CD8-positive, alpha-beta memory T cell (primary cell): ENCODE measurements at regions not wholly inside any gene's neighbourhood (a gene's known extent, or its start where the extent isn't known, plus 50 kb on each side); places are given as distances from the start of the nearest gene placed in this dataset.

ENCODE experiments used
- CTCF ChIA-PET: fragments of 350-600 bp; sonication (Branson Sonifier 250); formaldehyde crosslinking; loops from one replicate; lab custom pipeline; 2021; ENCODE audit warnings: antibody characterized with exemption; lab: Charles Lee
- POLR2A ChIA-PET: fragments of 350-600 bp; sonication (Branson Sonifier 250); formaldehyde crosslinking; loops from one replicate; lab custom pipeline; 2021; ENCODE audit warnings: antibody characterized with exemption; lab: Charles Lee
- DNase-seq, 5 donors: peaks; one replicate each; pipeline versions ENCODE4 v3.0.0 to v3.0.0-alpha.2; 2020 to 2022; ENCODE audit warnings: mixed read lengths in 1 of 5
- H3K27ac ChIP-seq: one replicate; pipeline ENCODE4 v1.7.0; 2013; ENCODE audit warnings: low read depth, mild to moderate bottlenecking, low read length, moderate library complexity
- H3K27me3 ChIP-seq: 2 replicates; pipeline ENCODE4 v1.7.0; 2013; ENCODE audit warnings: low read length, mild to moderate bottlenecking; ENCODE audit not compliant: insufficient read depth, poor library complexity, severe bottlenecking
- H3K36me3 ChIP-seq: 2 replicates; pipeline ENCODE4 v1.7.0; 2013; ENCODE audit warnings: mild to moderate bottlenecking, low read length, moderate library complexity; ENCODE audit not compliant: insufficient read depth
- H3K4me1 ChIP-seq: 2 replicates; pipeline ENCODE4 v1.7.0; 2013; ENCODE audit warnings: mild to moderate bottlenecking, low read length, moderate library complexity; ENCODE audit not compliant: insufficient read depth
- H3K4me3 ChIP-seq: 2 replicates; pipeline ENCODE4 v1.7.0; 2013; ENCODE audit warnings: mild to moderate bottlenecking, low read length
- H3K9me3 ChIP-seq: 2 replicates; pipeline ENCODE4 v1.7.0; 2013; ENCODE audit warnings: mild to moderate bottlenecking, low read length
- H3K27ac Mint-ChIP-seq, 8 donors: one replicate each; pipeline ENCODE4 v1.8.0; 2020 to 2021; ENCODE audit warnings: mixed read lengths in 8 of 8, mild to moderate bottlenecking in 6 of 8, inconsistent platforms in 3 of 8, moderate library complexity in 3 of 8
- H3K27me3 Mint-ChIP-seq, 2 donors: one replicate each; pipeline ENCODE4 v1.8.0; 2020 to 2021; ENCODE audit warnings: mixed read lengths in 2 of 2, mild to moderate bottlenecking in 1 of 2, moderate library complexity in 1 of 2
- H3K36me3 Mint-ChIP-seq, 3 donors: one replicate each; pipeline ENCODE4 v1.8.0; 2020 to 2021; ENCODE audit warnings: mixed read lengths in 3 of 3, inconsistent platforms in 1 of 3, mild to moderate bottlenecking in 1 of 3
- H3K4me1 Mint-ChIP-seq, 3 donors: one replicate each; pipeline ENCODE4 v1.8.0; 2020 to 2021; ENCODE audit warnings: mixed read lengths in 3 of 3, inconsistent platforms in 1 of 3, mild to moderate bottlenecking in 1 of 3
- H3K4me3 Mint-ChIP-seq, 7 donors: one replicate each; pipeline ENCODE4 v1.8.0; 2020 to 2021; ENCODE audit warnings: mixed read lengths in 7 of 7, mild to moderate bottlenecking in 6 of 7, moderate library complexity in 4 of 7, inconsistent platforms in 2 of 7
- H3K9me3 Mint-ChIP-seq, 5 donors: one replicate each; pipeline ENCODE4 v1.8.0; 2020 to 2022; ENCODE audit warnings: mixed read lengths in 5 of 5, mild to moderate bottlenecking in 3 of 5, moderate library complexity in 2 of 5, inconsistent platforms in 1 of 5

DNA sequence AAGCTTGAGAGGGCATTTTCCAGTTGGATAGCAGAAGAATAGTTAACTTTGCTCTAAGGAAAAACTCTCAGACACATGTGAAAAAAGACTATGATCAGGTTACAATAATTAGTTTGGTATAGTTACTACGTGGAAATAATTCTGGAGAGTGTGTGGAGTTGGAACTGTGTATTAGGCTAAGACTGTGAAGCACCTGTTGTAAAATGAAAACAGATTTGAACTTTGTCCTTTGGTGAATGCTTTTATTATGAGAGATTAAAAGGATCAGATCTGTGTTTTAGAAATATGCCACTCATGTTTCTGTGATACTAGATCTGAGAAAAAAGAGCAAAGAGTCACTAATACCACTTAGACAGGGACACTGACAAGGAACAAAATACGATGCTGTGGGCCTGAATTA, 807.5 kb upstream of the ATXN8OS start:
- Histone ChIP-seq H3K36me3 (no peaks in the 10 kb centered on the region), H3K9me3 (no peaks in the 10 kb centered on the region), H3K4me1 (no peaks in the 10 kb centered on the region), H3K4me3 (no peak overlapping the region), H3K27me3 (no peaks in the 10 kb centered on the region), H3K27ac (no peak overlapping the region)
- DNase-seq, result no peak
- H3K9me3 Mint-ChIP-seq, result peaks cover 2 to 39% (median 6%) of the 10 kb centered on the region in 5 donors
- H3K27ac Mint-ChIP-seq, result no peak overlapping the region
- peaks cover 0 to 1% (median 0%) of the 10 kb centered on the region in 3 donors for H3K36me3 Mint-ChIP-seq
- H3K27me3 Mint-ChIP-seq, result no peaks in the 10 kb centered on the region
- ChIA-PET CTCF (no interaction called here), POLR2A (no interaction called here)
- H3K4me3 Mint-ChIP-seq, result no peak overlapping the region
- H3K4me1 Mint-ChIP-seq, result no peaks in the 10 kb centered on the region

DNA sequence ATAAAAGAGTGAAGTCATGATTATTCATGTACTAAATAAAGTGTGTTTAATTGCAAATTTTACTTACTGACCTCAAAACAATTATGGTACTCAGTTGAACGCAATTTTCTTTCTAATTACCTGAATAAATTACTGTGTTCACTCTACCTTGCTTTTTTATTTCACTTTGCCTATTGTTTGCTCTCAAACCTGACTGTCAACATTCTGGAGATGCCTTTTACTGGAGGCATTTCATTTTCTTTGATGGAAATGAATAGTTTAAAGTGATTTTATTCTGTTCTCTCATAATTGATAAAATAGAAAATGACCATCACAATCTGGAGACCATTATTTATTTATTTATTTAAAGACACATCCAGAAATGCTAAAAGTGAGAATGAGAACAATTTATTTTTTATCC, 811.5 kb upstream of the ATXN8OS start:
- no peaks in the 10 kb centered on the region for H3K27me3 ChIP-seq
- H3K27me3 Mint-ChIP-seq, result no peaks in the 10 kb centered on the region
- H3K4me3 Mint-ChIP-seq, result no peak overlapping the region
- peaks cover 0 to 1% (median 0%) of the 10 kb centered on the region in 3 donors for H3K36me3 Mint-ChIP-seq
- CTCF ChIA-PET, result no interaction called here
- H3K36me3 ChIP-seq, result no peaks in the 10 kb centered on the region
- no peaks in the 10 kb centered on the region for H3K9me3 ChIP-seq
- peaks cover 5 to 41% (median 8%) of the 10 kb centered on the region in 5 donors for H3K9me3 Mint-ChIP-seq
- POLR2A ChIA-PET, result no interaction called here
- no peak overlapping the region for H3K27ac Mint-ChIP-seq
- DNase-seq, result no peak
- no peak overlapping the region for H3K4me3 ChIP-seq
- no peaks in the 10 kb centered on the region for H3K4me1 ChIP-seq
- no peak overlapping the region for H3K27ac ChIP-seq
- H3K4me1 Mint-ChIP-seq, result no peaks in the 10 kb centered on the region

DNA sequence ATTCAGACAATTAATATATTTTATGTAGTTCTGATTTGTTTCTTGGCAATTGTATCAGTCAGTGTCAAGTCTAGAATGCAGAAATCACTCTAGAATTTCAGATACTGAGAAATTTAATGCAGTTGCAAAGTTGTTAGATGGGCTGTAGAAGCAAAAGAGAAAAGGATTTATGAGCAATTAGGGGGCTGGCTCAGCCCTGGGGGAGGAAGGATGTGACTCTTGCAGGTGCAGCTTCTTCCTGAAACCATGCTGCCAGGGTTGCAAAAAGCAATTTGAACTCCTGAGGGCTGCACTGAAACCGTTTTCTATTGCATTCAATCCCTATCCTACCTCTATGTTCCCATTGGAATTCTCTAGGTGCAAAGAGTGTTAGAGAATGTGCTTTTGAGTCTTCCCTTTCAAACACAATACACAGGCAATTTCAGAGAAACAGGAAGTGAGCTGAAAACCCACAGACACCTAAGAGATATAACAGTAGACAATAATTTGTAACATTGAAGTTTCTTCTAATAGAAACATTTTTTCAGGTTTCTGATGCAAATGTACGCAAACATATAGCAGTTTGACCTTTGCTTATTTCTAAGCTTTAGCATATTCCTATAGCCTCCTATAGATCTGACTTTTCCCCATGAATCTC, 814.7 kb upstream of the ATXN8OS start:
- Histone ChIP-seq H3K27ac (no peak overlapping the region), H3K9me3 (no peaks in the 10 kb centered on the region), H3K36me3 (no peaks in the 10 kb centered on the region), H3K4me1 (no peaks in the 10 kb centered on the region), H3K27me3 (no peaks in the 10 kb centered on the region), H3K4me3 (no peak overlapping the region)
- Mint-ChIP-seq H3K36me3 (no peaks in the 10 kb centered on the region), H3K9me3 (peaks cover 2 to 26% (median 8%) of the 10 kb centered on the region in 5 donors), H3K27me3 (no peaks in the 10 kb centered on the region), H3K4me3 (no peak overlapping the region), H3K4me1 (no peaks in the 10 kb centered on the region), H3K27ac (no peak overlapping the region)
- ChIA-PET CTCF (no interaction called here), POLR2A (no interaction called here)
- no peak for DNase-seq

DNA sequence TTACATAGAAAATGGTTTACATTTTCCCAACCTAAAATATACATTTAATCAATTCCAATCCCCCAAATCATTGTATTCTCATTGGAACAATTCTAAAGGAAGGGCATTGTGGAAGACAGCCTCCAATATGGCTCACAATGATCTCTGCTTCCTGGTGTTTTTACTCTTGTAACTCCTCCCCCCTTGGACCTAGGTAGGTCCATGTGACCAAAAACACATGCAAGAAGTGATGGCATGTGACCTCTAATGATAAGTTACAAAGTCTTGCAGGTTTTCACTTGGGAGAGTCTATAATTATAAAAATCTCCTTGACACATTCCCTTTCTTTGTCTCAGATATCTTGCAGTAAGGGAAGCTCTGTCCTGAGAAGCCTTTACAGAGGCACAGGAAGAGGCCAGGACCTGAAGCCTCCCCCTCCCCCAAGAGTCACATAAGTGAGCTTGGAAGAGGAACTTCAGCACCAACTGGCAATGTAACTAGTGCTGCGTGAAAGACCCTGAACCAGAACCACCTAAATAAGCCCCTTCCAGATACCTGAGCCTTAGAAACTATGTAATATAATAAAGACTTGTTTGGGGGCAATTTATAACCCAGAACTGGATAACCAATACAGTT, 816.2 kb upstream of the ATXN8OS start:
- Mint-ChIP-seq H3K4me3 (no peak overlapping the region), H3K4me1 (no peaks in the 10 kb centered on the region), H3K27me3 (no peaks in the 10 kb centered on the region), H3K9me3 (peaks cover 2 to 34% (median 12%) of the 10 kb centered on the region in 5 donors), H3K27ac (no peak overlapping the region), H3K36me3 (no peaks in the 10 kb centered on the region)
- Histone ChIP-seq H3K27me3 (no peaks in the 10 kb centered on the region), H3K36me3 (no peaks in the 10 kb centered on the region), H3K9me3 (no peaks in the 10 kb centered on the region), H3K4me3 (no peak overlapping the region), H3K27ac (no peak overlapping the region), H3K4me1 (no peaks in the 10 kb centered on the region)
- ChIA-PET POLR2A (no interaction called here), CTCF (no interaction called here)
- DNase-seq, result no peak

DNA sequence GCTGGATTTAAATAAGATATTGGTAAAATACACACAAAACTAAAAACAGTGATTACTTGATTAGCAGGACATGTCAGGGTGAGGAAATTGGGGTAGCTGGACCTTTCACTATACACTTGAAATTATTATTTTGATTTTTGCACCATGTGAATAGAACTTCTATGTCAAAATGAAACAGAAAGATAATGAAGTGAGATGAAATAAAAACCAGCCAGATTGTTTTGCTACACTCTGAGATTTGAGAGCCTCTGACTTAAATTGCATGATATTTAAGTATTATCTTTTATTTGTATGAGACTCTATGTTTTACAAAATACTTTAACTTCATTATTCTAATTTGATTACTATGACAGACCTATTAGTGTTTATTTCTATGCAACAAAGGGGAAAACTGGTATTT, 819.6 kb upstream of the ATXN8OS start:
- Mint-ChIP-seq H3K4me3 (no peak overlapping the region), H3K36me3 (no peaks in the 10 kb centered on the region), H3K9me3 (peaks cover 5 to 32% (median 14%) of the 10 kb centered on the region in 5 donors), H3K4me1 (no peaks in the 10 kb centered on the region), H3K27me3 (no peaks in the 10 kb centered on the region), H3K27ac (no peak overlapping the region)
- ChIA-PET CTCF (no interaction called here), POLR2A (no interaction called here)
- no peak overlapping the region for H3K4me3 ChIP-seq
- no peaks in the 10 kb centered on the region for H3K9me3 ChIP-seq
- no peaks in the 10 kb centered on the region for H3K4me1 ChIP-seq
- no peaks in the 10 kb centered on the region for H3K36me3 ChIP-seq
- DNase-seq, result no peak
- H3K27ac ChIP-seq, result no peak overlapping the region
- no peaks in the 10 kb centered on the region for H3K27me3 ChIP-seq

DNA sequence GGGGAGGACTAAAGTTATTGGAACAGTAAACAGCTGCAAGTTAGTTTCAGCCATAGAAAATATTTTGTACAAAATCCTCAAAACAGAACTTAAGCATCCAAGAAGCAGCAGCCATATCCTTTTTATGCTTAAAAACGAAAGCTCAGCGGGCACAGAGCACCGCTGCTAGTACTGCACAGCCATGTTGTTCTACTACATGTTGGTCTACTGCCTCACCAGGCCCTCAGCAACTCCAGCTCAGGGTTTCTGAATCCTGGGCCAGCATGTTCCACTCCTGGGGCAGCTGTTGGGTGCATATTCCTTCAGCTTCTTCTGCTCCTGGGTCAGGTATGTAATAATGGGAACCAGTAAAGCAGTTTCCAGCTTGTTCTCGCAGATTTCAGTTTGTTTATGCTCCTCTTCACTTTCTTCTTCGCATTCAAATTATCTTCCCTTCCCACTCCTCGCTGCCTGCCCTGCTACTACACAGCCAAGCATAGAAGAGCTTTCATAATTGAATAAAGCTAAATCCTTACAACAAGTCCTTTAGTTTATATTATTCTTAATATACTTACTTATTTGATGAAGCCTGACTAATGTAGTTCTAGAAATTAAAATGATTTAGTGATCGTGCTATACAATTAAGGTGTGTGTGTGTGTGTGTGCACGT, 820.5 kb upstream of the ATXN8OS start:
- Histone ChIP-seq H3K27me3 (no peaks in the 10 kb centered on the region), H3K36me3 (no peaks in the 10 kb centered on the region), H3K4me3 (no peak overlapping the region), H3K4me1 (no peaks in the 10 kb centered on the region), H3K27ac (no peak overlapping the region), H3K9me3 (no peaks in the 10 kb centered on the region)
- Mint-ChIP-seq H3K4me1 (no peaks in the 10 kb centered on the region), H3K9me3 (peaks cover 5 to 37% (median 16%) of the 10 kb centered on the region in 5 donors), H3K27me3 (no peaks in the 10 kb centered on the region), H3K4me3 (no peak overlapping the region), H3K27ac (no peak overlapping the region), H3K36me3 (no peaks in the 10 kb centered on the region)
- peak in 1 of 5 donors; percentile 26 for DNase-seq
- POLR2A ChIA-PET, result no interaction called here
- CTCF ChIA-PET, result no interaction called here

DNA sequence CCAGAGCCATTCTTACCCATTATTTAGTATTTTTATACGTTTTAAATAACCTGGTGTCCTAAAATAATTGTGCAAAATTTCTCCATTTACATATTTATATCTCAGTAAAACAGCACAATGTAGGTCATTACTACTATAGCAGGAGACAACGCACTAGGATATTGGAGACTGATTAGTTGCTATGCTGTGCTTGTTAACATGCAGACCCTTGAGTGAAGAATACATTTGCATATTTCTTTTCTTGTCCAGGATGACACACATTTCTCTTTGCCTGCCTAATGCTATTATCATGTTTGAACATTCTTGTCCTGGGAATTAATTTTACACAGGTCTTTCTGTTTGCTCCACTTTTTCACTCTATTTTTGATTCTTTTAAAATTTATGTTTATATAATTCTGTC, 823.8 kb upstream of the ATXN8OS start:
- peaks cover 0 to 2% (median 0%) of the 10 kb centered on the region in 3 donors for H3K36me3 Mint-ChIP-seq
- no peak overlapping the region for H3K27ac ChIP-seq
- no peak overlapping the region for H3K4me3 Mint-ChIP-seq
- H3K4me1 ChIP-seq, result no peaks in the 10 kb centered on the region
- no peaks in the 10 kb centered on the region for H3K9me3 ChIP-seq
- ChIA-PET CTCF (no interaction called here), POLR2A (no interaction called here)
- no peaks in the 10 kb centered on the region for H3K27me3 Mint-ChIP-seq
- H3K4me3 ChIP-seq, result no peak overlapping the region
- H3K27ac Mint-ChIP-seq, result no peak overlapping the region
- peaks cover 7 to 38% (median 13%) of the 10 kb centered on the region in 5 donors for H3K9me3 Mint-ChIP-seq
- H3K27me3 ChIP-seq, result no peaks in the 10 kb centered on the region
- DNase-seq, result no peak
- H3K36me3 ChIP-seq, result no peaks in the 10 kb centered on the region
- H3K4me1 Mint-ChIP-seq, result no peaks in the 10 kb centered on the region

DNA sequence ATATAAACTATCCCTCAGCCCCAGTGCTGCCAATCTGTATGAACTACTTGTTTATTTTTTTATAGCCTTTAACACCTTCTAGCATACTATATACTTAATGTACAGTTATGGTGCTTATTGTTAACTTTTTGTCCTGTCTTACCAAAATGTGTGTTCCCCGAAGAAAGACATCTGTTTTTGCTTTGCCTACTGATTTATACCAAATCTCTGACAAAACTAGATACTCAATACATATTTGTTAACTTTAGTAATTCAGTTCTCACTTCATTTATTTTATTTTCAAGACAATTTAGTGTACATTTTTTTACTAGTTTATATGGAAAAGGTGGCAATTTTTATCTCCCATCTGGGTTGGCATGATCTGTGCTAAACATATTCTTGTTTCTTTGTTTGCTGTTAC, 824.3 kb upstream of the ATXN8OS start:
- Histone ChIP-seq H3K4me1 (no peaks in the 10 kb centered on the region), H3K4me3 (no peak overlapping the region), H3K9me3 (no peaks in the 10 kb centered on the region), H3K36me3 (no peaks in the 10 kb centered on the region), H3K27me3 (no peaks in the 10 kb centered on the region), H3K27ac (no peak overlapping the region)
- H3K27ac Mint-ChIP-seq, result no peak overlapping the region
- no peak for DNase-seq
- peaks cover 8 to 38% (median 13%) of the 10 kb centered on the region in 5 donors for H3K9me3 Mint-ChIP-seq
- H3K36me3 Mint-ChIP-seq, result peaks cover 0 to 2% (median 0%) of the 10 kb centered on the region in 3 donors
- ChIA-PET CTCF (interaction anchor here (1.2 kb wide), 1 partner anchor 9 kb away, joined by 3 read pairs; no protein-coding TSS in a partner anchor), POLR2A (no interaction called here)
- H3K27me3 Mint-ChIP-seq, result no peaks in the 10 kb centered on the region
- no peak overlapping the region for H3K4me3 Mint-ChIP-seq
- H3K4me1 Mint-ChIP-seq, result no peaks in the 10 kb centered on the region
